Stimulated activated CD4-positive, alpha-beta T cell treated with anti-CD3 and anti-CD28 coated beads, TNF-alpha, amount 100 ng/mL, for 24 hours (primary cell): ENCODE measurements at regions not wholly inside any gene's neighbourhood (a gene's known extent, or its start where the extent isn't known, plus 50 kb on each side); places are given as distances from the start of the nearest gene placed in this dataset.

Experiments
- DNase-seq, 3 experiments: peaks; one replicate each; pipeline ENCODE4 v3.0.0-alpha.2; 2020; ENCODE audit warnings: low read depth in 3 of 3

DNA sequence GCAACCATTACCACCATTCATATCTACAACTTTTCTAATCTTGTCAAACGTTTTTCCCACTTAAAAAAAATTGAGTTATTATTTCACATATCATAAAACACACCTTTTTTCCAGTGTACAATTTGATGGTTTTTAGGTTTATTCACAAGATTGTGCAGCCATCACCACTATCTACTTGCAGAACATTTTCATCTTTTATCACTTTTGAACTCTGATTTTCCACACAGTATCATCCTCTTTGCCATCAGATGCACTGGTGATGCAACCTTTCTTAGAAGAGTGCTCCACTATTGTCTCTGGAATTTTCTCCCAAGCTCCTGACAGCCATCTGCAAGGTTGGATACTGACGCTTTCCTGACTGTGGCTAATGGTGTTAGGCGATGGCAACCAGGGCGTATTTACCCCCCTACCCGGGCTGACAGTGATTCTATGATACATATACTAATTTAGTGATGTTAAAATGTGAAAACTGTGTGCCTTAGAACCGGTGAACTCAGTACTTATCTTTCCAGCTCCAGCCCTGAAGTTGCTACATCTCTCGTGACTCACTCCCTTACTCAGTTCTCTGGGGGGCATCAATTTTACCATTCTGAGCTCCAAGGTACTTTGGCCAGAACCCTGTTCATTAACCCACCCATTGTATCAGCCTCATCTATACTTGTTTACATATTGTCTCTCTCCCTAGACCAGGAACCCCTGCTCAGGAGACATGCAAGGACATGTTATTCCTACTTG, 105.4 kb upstream of the SPRED2 start:
- DNase-seq = no peak

- DNase-seq = no peak
These were observed 104.2 kb upstream of the SPRED2 start for GRCh38 chr2:65536596-65536995.

DNA sequence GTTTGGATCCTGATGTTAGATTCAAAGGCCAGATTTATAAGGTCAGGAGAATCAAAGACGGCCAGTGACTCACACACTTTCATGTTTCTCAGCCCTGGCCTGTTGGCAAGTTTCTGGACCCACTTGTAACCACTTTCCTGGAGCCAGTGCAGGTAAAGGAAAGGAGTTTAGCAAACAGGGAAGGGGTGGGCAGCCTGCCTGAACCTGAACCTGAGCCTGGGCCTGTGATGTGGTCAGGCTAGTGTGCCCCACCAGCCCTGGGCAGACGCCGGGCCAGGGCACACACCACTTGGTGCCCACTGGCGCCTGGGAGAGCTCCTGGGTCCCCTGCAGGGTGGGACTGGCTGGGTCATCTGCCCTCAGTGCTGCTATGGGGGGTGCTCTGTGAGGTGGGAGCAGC, 100.5 kb upstream of the SPRED2 start:
- no peak for DNase-seq

DNA sequence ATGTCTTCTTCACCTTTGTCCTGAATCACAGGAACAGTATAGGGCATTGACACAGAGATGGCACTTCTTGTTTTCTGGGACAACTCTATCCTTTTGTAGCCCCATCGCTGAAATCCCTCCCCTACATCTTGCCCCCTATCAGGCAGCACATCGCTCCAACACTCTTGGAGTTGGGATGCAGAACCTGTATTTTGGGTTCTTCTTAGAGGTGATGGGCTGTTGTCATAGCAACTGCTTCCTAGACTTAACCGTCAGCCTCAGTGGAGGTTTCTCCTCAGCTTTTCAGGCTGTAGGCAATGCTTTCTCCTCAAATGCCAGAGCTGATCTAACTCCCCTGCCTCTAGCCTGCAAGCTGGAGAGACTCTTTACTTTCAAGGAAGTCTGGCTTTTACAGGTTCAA, 99.9 kb upstream of the SPRED2 start:
- DNase-seq = no peak

DNA sequence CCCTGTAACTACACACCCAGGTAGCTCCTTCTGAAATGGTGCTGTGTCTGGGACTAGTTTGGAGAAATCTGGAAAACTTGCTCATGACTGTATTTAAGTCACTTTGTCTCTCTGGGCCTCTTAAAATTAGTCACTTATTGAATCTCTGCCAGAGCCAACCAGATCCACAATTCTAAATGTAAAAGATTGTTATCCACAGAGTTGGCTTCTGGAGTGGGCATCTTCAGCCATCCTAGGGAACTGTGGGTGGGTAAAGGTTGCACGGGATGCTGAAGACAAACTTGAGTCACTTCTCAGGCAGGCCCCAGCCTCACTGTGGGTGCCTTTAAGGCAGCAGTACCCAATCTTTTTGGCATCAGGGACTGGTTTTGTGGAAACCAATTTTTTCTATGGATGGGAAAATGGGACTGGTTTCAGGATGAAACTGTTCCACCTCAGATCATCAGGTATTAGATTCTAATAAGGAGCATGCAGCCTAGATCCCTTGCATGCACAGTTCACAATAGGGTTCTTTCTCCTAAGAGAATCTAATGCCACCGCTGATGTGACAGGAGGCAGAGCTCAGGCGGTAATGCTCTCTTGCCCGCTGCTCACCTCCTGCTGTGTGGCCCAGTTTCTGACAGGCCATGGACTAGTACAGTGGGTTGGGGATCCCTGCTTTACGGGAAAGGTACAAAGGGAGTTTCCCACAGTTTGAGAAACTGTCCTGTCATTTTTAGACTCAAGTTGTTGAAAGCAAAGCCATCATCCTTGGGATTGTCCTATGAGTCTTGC, 98.3 kb upstream of the SPRED2 start:
- no peak for DNase-seq

DNA sequence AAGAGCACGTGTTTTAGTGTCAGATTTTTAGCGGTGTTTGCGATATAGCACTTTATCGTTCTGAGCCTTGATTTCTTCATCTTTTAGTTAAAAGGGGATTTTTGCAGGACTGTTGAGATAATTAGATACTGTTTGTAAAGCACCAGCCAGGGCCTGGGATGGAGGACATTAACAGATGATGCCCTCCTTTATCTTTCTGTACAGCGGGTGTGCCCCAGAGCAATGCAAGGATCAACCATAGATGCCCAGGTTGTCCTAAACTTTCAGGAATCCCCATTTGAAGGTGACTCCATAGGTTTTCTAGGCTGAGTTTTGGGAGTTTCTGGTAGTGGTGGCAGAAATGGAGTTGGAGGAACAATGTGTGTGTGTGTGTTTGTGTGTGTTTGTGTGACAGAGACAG, 97.0 kb upstream of the SPRED2 start:
- DNase-seq = no peak

GRCh38 chr2:65528241-65528574, 95.8 kb upstream of the SPRED2 start:
- DNase-seq = no peak

GRCh38 chr2:65527451-65528240, 95.2 kb upstream of the SPRED2 start:
- no peak for DNase-seq

- no peak for DNase-seq
These were observed 93.3 kb upstream of the SPRED2 start for GRCh38 chr2:65525616-65526231.

DNA sequence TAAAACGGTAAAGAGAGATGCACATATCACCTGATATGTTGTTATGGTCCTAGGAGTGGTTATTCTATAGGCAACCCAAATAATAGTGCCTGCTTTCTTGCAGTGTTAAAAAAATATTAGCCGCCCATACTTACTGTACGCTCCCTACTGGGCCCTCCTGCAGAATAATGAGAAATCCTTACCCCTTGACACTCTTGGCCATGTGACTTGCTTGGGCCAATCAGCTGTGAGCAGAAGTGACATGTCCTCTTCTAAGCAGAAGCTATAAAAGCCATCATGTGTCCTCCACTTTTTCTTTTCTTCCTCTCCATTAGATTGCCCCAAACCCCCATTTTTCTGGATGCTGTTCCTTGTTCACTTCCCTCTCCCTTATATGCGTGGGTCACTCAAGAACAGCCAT, 90.5 kb upstream of the SPRED2 start:
- no peak for DNase-seq

DNA sequence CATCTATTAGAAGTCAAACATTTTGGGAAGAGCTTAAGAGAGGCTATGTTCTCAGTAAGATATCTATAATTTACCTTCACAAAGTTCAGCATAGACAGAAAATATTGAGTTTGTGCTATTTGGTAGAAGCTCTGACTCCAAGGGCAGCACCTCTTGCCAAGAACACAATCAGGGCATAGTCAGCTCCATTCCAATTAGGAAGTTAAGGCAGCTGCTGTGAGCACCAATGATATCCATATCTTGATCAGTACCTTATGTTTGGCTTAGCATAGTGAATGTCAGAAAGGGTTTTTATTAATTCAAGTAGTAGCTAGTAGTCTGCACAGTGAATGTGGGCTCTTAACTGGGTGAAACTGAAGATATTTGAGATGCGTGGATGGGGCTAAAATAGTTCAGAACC, 86.4 kb upstream of the SPRED2 start:
- no peak for DNase-seq

DNA sequence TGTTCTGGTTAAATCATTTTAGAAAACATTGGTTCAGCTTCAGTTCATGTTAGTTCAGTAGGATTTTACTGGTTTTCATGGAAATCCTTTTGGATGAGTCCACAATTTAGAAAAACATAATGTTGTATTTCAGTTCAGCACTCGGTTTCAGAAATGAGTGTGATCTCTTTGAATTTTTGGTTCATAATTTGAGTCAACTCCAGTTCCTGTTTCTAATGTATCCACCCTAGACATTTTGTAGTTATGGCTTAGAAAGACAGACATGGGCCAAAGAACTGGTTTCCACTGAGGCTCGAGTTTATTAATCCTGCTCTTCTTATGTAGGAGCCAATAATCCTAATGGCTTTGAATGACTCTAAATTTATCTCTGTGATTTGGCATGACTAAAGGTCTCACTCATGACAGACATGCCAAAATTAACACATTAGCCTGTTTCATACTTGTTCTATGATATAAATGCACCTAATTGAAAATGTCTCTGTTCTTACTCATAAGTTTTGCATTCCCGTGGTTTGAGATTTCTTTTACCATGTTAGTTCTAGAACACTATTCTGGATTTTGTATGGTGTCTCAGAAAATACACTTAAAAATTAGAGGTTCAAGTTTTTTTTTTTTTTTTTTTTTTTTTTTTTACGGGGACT, 82.3 kb upstream of the SPRED2 start:
- no peak for DNase-seq

DNA sequence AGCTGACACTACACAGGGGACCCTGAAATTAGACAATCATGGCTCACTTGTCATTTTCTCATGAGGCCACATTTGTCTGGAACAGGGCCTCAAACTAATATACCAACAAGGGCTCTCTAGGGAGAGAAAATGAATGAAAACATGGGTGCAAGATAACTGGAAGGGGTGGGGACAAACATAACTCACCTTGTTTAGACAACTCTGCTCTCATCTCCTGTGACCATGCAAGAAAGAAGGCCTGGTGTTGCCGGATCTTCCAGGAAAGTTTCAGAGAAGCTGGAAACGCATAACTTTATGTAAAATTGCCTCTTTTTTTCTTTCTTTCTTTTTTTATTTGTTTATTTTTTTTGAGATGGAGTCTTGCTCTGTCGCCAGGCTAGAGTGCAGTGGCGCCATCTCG, 80.4 kb upstream of the SPRED2 start:
- no peak for DNase-seq

DNA sequence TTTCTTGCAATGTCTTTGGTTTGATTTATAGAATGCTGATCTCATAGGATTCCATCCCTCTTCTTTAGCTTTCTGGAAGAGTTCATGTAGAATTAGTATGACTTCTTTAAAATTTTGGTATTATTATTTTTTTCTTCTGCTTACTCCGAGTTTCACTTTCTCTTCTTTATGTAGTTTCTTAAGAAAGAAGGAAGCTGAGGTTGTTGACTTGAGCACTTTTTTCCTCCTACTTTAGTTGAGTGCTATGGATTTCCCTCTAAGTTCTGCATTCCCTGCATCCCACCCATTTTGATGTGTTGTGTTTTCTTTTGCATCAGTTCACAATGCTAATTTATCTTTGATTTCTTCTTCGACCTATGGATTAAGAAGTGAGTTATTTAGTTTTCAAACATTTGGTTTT, 78.9 kb upstream of the SPRED2 start:
- DNase-seq = no peak

DNA sequence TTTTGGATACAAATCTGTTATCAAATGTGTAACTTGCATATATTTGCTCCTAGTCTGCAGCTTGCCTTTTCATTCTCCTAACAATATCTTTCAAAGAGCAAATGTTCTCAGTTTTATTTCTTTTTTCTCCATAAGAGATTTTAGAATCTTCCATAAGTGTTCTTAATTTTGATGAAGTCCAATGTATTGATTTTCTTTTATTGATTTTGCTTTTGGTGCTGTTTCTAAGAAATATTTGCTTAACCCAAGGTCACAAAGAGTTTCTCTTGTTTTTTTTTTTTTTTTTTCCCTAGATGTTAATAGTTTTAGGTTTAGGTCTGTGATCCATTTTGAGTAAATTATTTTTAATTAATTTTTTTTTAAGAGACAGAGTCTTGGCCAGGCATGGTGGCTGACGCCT, 75.8 kb upstream of the SPRED2 start:
- DNase-seq = no peak

DNA sequence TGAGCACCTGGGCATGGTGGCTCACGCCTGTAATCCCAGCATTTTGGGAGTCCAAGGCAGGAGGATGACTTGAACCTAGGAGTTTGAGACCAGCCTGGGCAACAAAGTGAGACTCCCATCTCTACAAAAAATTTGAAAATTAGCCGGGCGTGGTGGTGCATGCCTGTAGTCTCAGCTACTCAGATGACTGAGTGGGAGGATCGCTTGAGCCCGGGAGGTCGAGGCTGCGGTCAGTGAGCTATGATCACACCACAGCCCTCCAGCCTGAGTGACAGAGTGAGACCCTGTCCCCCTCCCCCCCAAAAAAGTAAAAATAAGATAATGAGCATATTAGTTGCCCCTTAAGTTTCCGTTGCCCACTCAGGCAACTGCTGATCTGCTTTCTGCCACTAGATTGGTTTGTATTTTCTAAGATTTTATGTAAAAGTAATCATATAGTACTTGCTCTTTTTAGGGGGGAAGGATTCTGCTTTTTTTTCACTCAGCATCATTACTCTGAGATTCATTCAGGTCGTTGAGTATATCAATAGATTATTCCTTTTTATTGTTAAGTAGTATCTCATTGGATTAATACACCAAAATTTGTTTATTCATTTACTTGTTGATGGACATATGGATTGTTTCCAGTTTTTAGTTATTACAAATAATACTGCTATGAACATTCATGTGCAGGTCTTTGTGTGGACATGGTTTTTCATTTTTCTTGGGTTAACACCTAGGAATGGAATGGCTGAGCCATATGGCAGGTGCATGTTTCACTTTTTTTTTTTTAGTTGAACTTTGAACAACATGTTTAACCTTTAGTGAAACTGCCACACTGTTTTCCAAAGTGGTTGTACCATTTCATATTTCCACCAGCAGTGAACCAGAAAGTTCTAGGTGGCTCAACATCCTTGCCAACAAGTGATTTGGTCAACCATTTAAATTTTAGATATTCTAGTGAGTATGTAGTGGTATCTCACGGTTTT, 75.0 kb upstream of the SPRED2 start:
- no peak for DNase-seq

DNA sequence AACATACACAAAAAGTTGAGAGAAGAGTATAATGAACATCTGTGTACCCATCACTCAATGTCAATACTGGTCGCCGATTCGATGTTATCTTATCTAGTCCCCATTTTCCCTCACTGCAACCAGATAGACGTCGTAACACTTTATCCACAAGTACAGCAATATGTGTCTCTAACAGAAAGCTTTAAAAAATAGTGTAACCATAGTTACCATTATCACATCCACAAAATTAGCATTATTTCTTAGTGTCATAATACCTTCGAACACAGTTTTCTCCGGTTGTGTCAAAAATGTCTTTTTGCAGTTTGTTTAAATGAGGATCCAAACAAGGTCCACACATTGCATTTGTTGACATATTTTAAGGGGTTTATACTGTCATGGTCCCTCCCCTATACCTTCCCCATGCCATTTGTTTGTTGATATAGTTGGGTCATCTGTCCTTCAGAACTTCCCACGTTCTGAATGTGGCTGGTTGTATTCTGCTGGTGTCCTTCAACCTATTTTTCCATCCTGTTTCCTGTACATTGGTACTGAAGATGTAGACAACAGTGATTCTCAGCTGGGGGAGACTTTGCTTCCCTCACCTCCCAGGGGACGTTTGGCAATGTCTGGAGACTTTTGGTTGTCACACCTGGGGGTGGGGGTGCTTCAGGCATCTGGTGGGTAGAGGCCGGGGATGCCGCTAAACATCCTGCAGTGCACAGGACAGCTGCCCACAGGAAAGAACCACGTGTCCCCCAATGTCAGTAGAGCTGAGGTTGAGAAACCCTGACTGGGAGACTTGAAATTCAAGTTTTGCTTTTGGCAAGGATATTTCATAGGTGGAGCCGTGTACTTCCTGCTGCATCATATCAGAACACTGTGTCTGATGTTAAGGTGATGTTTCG, 72.7 kb upstream of the SPRED2 start:
- DNase-seq = no peak

DNA sequence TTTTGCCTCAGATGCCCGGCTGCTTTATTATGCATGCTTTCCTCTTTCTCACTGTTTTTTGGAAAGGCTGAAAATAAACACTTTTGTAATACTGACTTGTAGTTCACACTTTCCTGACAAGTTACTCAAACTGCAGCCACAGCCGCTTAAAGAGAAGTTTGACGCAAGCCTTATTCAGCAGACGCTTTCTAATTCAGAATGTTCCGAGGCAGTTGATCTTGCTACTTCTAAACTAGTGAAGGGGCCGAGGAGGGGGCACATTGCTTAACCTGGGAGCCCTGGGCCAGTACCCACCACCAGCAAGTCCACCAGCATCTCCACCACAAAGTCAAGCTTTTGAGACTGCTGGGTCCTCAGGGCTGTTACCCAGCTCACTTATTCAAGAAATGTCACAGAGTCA, 71.8 kb upstream of the SPRED2 start:
- DNase-seq = no peak

GRCh38 chr2:65503746-65504145, 71.3 kb upstream of the SPRED2 start:
- no peak for DNase-seq

DNA sequence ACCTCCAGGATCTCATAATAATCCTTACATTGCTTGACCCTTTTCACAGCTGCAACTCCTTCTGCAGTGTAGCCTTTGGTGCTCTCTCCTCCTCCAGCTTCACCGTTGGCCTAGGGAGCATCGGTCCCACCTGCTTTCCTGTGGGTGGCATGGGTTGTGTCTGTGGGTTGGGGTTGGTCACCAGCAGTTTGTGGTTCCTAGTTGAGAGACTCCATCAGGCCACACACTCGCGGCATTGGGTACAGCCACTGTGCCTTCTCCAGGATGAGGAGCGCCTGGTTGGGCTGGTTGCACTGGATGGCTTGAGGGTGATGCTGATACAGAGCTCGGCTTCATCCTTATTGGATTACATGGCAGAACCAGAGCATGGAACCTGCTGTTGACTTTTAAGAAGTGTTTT, 69.4 kb upstream of the SPRED2 start:
- no peak for DNase-seq
